ENCODE measurements at regions not wholly inside any gene's neighbourhood (a gene's known extent, or its start where the extent isn't known, plus 50 kb on each side); places are given as distances from the start of the nearest gene placed in this dataset.

DNA sequence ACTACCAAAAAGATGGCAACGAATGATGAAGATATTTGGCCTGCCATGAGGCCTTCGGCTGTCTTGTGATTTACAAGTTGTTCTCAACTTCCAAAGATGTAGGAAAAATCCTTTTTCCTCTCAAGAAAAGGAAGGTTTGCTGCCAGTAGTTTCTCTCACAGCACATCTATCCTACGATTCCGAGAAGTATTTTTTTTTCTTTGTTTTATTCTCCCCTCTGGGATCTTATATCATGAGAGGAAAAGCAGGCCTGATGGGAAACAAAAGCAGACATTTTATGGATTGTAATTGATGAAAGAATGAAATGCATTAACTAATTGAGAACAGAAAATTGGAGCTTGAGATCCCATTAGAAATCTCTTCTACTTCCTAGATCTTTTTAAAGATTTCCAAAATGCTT, 1197.9 kb upstream of the SEL1L start:
- no peak for FAIRE-seq
- TF ChIP-seq, protein P1, sequence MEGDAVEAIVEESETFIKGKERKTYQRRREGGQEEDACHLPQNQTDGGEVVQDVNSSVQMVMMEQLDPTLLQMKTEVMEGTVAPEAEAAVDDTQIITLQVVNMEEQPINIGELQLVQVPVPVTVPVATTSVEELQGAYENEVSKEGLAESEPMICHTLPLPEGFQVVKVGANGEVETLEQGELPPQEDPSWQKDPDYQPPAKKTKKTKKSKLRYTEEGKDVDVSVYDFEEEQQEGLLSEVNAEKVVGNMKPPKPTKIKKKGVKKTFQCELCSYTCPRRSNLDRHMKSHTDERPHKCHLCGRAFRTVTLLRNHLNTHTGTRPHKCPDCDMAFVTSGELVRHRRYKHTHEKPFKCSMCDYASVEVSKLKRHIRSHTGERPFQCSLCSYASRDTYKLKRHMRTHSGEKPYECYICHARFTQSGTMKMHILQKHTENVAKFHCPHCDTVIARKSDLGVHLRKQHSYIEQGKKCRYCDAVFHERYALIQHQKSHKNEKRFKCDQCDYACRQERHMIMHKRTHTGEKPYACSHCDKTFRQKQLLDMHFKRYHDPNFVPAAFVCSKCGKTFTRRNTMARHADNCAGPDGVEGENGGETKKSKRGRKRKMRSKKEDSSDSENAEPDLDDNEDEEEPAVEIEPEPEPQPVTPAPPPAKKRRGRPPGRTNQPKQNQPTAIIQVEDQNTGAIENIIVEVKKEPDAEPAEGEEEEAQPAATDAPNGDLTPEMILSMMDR (IDR thresholded peaks at IDR 0.05; ENCODE audit: insufficient read depth, low read length, severe bottlenecking) = no peak
- Histone ChIP-seq H3K4me3 (ENCODE audit: low read depth, low read length) (no peak overlapping the region), H3K27me3 (ENCODE audit: control insufficient read depth, insufficient read depth, low read length) (no peaks in the 10 kb centered on the region), H3K36me3 (ENCODE audit: control insufficient read depth, insufficient read depth, low read length) (no peaks in the 10 kb centered on the region)
- DNase-seq (ENCODE audit: low read depth) = no peak

- DNase-seq (ENCODE audit: low read depth) = no peak
Measured at GRCh38 chr14:82740547-82740946, 1206.9 kb upstream of the SEL1L start.

GRCh38 chr14:82755476-82755875, 1221.8 kb upstream of the SEL1L start:
- Histone ChIP-seq H3K27me3 (ENCODE audit: control insufficient read depth, insufficient read depth, low read length) (no peaks in the 10 kb centered on the region), H3K4me3 (ENCODE audit: low read depth, low read length) (no peak overlapping the region), H3K36me3 (ENCODE audit: control insufficient read depth, insufficient read depth, low read length) (no peaks in the 10 kb centered on the region)
- TF ChIP-seq, protein P1 (IDR thresholded peaks at IDR 0.05; ENCODE audit: insufficient read depth, low read length, severe bottlenecking) = no peak
- DNase-seq (ENCODE audit: low read depth) = no peak
- no peak for FAIRE-seq

More at GRCh38 chr14:82740547-82740946, 1206.9 kb upstream of the SEL1L start:
- Histone ChIP-seq H3K27me3 (ENCODE audit: control insufficient read depth, insufficient read depth, low read length) (no peaks in the 10 kb centered on the region), H3K36me3 (ENCODE audit: control insufficient read depth, insufficient read depth, low read length) (no peaks in the 10 kb centered on the region), H3K4me3 (ENCODE audit: low read depth, low read length) (no peak overlapping the region)
- FAIRE-seq = no peak
- TF ChIP-seq, protein P1 (IDR thresholded peaks at IDR 0.05; ENCODE audit: insufficient read depth, low read length, severe bottlenecking) = no peak

DNA sequence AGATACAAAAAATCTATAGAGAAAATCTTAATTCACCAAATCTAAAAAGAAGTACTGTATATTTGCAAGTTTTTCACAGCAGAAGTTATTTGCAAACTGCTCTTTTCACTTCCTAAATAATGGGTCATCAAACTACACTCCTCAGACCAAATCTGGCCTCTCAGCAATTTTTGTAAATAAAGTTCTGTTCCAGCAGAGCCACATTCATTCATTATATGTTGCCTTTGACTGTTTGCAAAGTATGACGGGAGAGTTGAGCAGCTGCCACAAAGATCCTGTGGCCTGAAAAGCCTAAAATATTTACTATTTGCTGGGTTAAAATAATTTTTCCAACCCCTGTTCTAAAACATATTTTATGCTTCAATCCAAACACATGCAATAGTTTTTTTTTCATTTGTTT, 1222.3 kb upstream of the SEL1L start:
- FAIRE-seq = no peak
- no peak overlapping the region for H3K4me3 ChIP-seq (ENCODE audit: low read depth, low read length)
- DNase-seq (ENCODE audit: low read depth) = no peak
- no peaks in the 10 kb centered on the region for H3K36me3 ChIP-seq (ENCODE audit: control insufficient read depth, insufficient read depth, low read length)
- TF ChIP-seq, protein P1 (IDR thresholded peaks at IDR 0.05; ENCODE audit: insufficient read depth, low read length, severe bottlenecking) = no peak
- no peaks in the 10 kb centered on the region for H3K27me3 ChIP-seq (ENCODE audit: control insufficient read depth, insufficient read depth, low read length)

DNA sequence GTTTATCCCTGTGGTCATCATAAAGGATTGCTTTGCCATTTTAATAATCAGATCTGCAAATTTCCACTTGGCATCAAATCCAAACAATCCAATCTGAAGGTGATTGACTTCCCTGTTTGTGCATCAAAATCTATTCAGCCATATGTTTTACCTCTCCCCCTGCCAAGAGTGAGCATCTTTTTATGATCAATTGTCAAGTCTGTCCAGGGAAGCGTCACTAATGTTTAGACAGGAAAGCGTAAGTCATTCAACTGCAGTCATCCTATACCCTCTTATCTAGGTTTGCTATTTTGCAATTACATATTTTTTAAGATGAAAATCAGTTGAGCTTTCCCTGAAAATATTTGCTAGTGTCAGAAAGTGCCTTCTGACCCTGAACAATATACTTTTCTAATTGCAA, 1224.1 kb upstream of the SEL1L start:
- Histone ChIP-seq H3K36me3 (ENCODE audit: control insufficient read depth, insufficient read depth, low read length) (no peaks in the 10 kb centered on the region), H3K27me3 (ENCODE audit: control insufficient read depth, insufficient read depth, low read length) (no peaks in the 10 kb centered on the region), H3K4me3 (ENCODE audit: low read depth, low read length) (no peak overlapping the region)
- no peak for DNase-seq (ENCODE audit: low read depth)
- FAIRE-seq = no peak
- TF ChIP-seq, protein P1 (IDR thresholded peaks at IDR 0.05; ENCODE audit: insufficient read depth, low read length, severe bottlenecking) = no peak

DNA sequence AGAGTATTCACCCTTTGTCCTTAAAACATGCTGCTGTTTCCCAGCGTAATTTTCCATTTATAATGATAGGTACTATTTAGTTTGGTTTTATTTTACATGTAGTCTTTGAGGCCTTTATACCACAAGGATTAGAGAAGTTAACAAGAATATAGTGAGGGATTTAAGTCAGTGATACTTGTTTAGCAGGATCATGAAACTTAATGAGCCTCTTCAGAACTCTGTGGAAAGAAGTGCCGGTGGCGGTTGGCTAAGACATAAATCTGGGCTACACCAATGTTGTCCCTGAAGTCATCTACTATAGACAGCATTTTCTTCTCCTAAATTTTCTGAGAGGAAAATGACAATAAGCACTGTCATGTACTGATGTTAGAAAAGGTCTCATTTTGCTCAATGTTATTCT, 1226.0 kb upstream of the SEL1L start:
- DNase-seq (ENCODE audit: low read depth) (no peak), FAIRE-seq (no peak)
- Histone ChIP-seq H3K36me3 (ENCODE audit: control insufficient read depth, insufficient read depth, low read length) (no peaks in the 10 kb centered on the region), H3K4me3 (ENCODE audit: low read depth, low read length) (no peak overlapping the region), H3K27me3 (ENCODE audit: control insufficient read depth, insufficient read depth, low read length) (no peaks in the 10 kb centered on the region)
- TF ChIP-seq, protein P1 (IDR thresholded peaks at IDR 0.05; ENCODE audit: insufficient read depth, low read length, severe bottlenecking) = no peak
